NCI-H128 (cell line): ENCODE measurements at regions not wholly inside any gene's neighbourhood (a gene's known extent, or its start where the extent isn't known, plus 50 kb on each side); places are given as distances from the start of the nearest gene placed in this dataset.
"Not testable (repeated sequence)": the region's sequence is repeated elsewhere in the genome, so short reads cannot be mapped to it uniquely, and the experiment has no call there.

Experiments
- DNase-seq: peaks from one replicate; lab custom pipeline; 2025; ENCODE audit not compliant: unreplicated experiment; lab: John Stamatoyannopoulos, UW

GRCh38 chr13:99677116-99677951, 176.1 kb downstream of the TM9SF2 start:
- DNase-seq = peak; percentile 16

DNA sequence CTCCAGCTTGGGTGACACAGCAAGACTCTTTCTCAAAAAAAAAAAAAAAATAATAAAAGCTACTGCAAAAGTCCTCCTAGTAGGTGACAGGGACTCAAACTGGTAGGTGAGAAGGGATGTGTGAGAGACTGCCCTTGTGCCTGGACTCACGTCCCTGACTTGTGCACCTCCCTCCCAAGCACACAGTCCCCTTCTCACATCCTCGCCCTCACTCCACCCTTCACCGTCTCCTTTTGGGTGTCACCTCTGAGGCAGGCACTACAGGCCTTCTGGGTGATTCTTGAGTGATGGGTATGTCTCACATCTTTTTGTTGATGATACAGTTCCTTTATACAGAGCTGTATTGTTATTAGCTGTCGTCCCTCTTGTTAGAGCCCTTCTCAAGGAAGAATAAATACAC, 170.5 kb downstream of the TM9SF2 start:
- DNase-seq = no peak

GRCh38 chr13:99669096-99669495, 167.8 kb downstream of the TM9SF2 start:
- DNase-seq = not testable (repeated sequence)

DNA sequence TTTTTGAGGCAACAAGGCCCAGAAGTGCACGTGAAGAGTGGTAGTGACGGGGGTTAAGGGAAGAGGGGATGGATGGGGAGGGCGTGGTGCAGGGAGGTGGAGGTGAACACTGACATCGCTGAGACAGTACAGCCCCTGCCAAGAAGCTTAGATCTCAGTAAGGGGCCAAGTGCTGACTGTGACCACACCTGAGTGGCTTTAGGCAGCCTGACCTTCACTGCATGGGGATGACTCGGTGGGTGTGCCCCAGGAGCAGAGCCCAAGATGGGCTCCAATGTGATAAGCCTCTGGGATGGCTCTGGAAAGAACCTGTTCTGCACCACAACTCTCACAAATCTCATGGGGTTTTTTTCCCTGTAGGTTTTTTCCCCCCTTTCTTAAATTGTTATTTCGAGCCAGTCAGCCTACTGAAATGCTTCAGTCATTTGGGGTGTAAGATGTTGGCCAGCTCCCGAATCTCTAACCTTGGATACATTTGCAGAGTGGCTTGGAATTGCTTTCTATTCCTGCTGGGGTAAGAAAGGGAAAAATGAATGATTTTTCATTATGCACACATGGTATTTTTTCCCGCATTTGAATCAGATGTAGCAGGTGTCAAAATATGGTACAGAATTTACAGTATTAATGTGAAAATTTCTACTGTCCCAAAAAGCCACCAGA, 165.0 kb downstream of the TM9SF2 start:
- no peak for DNase-seq

DNA sequence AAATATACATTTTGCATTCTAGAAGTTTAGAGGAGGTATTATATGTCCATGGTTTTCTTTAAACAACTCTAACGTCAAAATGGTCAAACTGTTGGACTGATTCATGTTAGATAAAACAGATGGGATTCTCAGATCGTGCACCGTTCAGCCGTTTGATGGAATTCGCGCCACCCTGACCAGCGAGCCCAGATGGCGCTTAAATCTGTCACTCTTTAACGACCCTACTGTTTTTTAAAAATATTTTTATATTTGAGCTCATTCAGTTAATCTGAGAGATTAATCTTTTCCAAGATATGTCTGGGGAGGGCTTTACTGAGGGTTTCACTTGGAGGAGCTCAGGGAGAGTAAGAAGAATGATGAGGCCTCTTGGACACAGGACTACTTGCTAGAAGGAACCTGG, 164.4 kb downstream of the TM9SF2 start:
- no peak for DNase-seq

- no peak for DNase-seq
These were observed 162.6 kb downstream of the TM9SF2 start for GRCh38 chr13:99663908-99664307.

- DNase-seq = peak; percentile 24
These were observed 162.0 kb downstream of the TM9SF2 start for GRCh38 chr13:99663185-99663825.

GRCh38 chr13:99662678-99663077, 161.4 kb downstream of the TM9SF2 start:
- no peak for DNase-seq

GRCh38 chr13:99661791-99662190, 160.5 kb downstream of the TM9SF2 start:
- DNase-seq = peak; percentile 42

- peak; percentile 22 for DNase-seq
These were observed 158.7 kb downstream of the TM9SF2 start for GRCh38 chr13:99659866-99660554.

GRCh38 chr13:99659226-99659625, 158.0 kb downstream of the TM9SF2 start:
- peak; percentile 73 for DNase-seq

DNA sequence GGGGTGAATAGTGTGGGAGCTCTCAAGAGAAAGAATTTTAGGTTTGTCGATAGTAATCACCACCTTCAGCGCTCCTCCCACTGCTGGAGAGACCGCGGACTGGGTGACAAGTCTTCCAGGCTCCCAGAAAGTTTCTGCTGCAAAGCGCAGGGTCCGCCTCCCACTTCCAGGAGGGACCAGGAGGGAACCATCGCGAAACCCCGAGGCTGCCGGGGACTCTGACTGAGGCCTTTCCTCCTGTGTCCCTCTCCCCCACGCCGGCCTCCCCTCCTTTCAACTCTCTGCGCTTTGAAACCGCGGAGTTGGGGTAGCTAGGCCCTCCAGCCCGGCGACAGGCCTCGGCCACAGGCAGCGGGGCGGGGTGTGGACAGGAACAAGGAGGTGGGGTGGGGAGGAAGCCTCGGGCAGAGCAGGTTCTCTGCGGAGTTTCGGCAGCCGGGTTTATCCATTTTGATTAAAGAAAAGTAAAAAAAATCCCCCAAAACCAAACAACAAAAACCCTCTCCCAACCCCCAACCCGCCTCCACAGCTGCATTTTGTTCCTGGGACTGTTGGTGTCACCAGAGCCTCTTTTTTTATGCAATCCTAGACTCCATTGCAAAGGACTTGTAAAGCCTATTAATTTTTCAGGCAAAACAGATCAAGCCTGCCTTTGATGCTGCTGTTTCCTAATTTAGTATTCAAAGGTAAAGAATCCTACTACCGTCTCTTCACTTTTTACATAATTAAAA, 157.2 kb downstream of the TM9SF2 start:
- peak; percentile 72 for DNase-seq

DNA sequence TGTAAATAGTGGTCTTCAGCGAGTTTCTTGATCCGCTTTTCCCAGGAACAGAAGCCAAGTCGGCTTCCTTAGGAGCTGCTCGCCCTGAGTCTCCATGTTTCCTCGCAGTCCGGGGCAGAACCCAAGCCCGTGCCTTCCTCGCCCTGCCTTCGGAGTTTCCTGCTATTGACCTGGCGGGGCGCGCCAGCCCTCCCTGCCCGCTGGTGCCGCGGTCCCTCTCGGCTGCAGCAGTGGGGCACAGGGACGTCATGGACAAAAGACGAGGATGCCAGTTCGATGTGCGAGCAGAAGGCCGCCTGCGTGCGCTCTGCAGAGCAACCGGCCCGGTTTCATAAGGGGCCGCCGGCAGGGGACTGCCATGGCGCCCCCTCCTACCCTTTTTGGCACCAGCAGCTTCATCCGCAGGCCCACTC, 156.6 kb downstream of the TM9SF2 start:
- peak; percentile 58 for DNase-seq

DNA sequence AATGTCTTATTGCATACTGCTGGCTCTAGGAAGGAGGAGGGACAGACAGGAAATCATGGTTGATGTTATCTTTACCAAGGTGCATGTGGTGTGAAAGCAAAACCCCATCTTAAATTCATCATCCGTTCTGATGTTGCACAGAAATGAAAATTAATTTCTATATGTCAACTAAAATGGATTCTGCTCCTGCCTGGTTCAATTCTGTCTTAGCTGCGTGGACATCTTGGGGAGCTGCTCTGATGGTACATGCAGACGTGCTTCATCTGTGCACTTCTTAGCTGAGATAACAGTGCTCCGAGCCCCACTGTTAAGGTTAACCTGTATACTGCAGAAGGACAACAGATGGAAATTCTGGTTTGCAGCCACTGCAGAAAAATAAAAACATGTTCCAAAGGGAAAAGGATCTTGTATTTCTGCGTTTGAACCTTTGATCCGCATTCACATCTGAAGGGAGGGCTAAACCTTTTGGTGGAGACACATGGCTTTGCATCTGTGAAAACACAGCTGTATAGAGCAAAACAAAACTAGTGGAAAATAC, 155.6 kb downstream of the TM9SF2 start:
- DNase-seq = no peak

DNA sequence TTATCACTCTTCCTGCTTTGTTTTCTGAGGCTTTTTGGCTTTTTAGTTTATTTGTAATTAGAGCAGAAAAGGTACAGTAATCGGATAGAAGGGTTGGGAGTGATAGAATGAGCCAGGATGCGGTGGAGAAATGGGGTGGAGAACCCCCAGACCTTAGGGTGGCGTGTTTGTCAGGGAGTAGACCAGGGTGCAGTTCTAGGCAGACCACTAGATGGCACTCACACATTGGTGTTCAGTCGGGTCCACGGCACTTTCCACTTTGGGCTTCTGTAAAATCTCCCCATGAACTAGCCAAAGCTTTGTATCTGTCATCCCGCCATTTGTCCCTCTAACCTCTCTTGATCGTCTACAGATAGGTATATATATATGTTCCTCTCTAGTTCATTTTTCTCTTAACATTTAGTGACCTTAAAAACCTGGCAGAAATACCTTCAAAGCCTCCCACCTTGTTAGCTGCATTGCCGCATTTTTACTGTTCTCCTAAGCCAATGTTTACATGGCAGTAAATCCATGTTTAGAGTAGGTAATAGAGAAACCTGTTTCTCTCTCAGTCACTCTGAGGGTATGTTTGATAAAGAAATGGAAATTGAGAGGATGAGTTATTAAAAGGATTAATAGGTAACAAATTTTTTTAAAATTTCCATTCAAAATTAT, 154.9 kb downstream of the TM9SF2 start:
- peak; percentile 66 for DNase-seq

GRCh38 chr13:99655351-99656091, 154.2 kb downstream of the TM9SF2 start:
- DNase-seq = no peak

DNA sequence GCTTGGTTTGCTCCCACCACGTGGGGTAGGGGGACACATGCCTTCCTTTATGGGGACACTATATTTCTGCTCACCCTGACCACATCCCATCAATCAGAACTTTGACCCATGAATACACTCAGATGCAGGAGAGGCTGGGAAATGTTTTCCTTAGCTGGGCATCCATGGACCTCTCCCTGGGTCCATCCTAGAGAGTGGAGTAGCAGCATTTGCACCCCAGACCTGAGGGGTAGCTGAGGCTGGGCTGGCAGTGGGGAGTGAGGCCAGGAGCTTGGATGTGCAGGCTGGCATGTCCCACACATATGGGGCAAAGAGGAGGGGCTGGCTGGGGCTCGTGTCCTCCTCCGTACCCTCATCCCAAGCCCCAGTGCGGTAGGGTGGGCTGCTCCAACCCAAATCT, 152.8 kb downstream of the TM9SF2 start:
- no peak for DNase-seq

- DNase-seq = no peak
These were observed 152.3 kb downstream of the TM9SF2 start for GRCh38 chr13:99653526-99653925.

- DNase-seq = no peak
These were observed 151.6 kb downstream of the TM9SF2 start for GRCh38 chr13:99652901-99653300.
